HCT116 (cell line): ENCODE measurements at regions not wholly inside any gene's neighbourhood (a gene's known extent, or its start where the extent isn't known, plus 50 kb on each side); places are given as distances from the start of the nearest gene placed in this dataset.

Source experiments
- ATAC-seq: fragments of 200-7000 bp; cut with Tn5 transposase; 2 replicates; pipeline ENCODE4 v1.9.1; 2020; ENCODE audit warnings: mild to moderate bottlenecking, moderate library complexity
- BruUV-seq: library from RNA; stranded (reverse); fragments of 400-500 nt; replicated peaks from 2 replicates; lab custom pipeline; 2021; lab: Mats Ljungman, UMichigan
- CTCF ChIA-PET: fragments of 300-600 bp; sonication (Branson Sonifier 250); formaldehyde crosslinking; loops from one replicate; lab custom pipeline; 2021; ENCODE audit warnings: antibody characterized with exemption; lab: Charles Lee
- POLR2A ChIA-PET: fragments of 300-600, 350-600 bp; sonication (Branson Sonifier 250); formaldehyde crosslinking; loops from one replicate; lab custom pipeline; 2021; ENCODE audit warnings: antibody characterized with exemption; lab: Charles Lee
- RAD21 ChIA-PET, 2 experiments: fragments of 300-600 bp; sonication (Branson Sonifier 250); formaldehyde crosslinking; loops; one replicate each; lab custom pipeline; 2023; ENCODE audit warnings: low total read pairs in 2 of 2; ENCODE audit not compliant: uncharacterized antibody in 2 of 2, unreplicated experiment in 2 of 2, low non-redundant PET in 1 of 2; lab: Charles Lee
- DNase-seq: peaks from one replicate; pipeline ENCODE4 v3.0.0-alpha.2; 2010; ENCODE audit warnings: low read depth, low spot score
- H2AFZ ChIP-seq: fragments of 200-600 bp; shearing (Covaris generic), sonication (generic); 2 replicates; pipeline ENCODE4 v1.6.1; 2017; ENCODE audit warnings: low read depth, mixed run types, mixed read lengths, antibody characterized with exemption, low read length; ENCODE audit not compliant: poor library complexity, severe bottlenecking
- H3K27ac ChIP-seq: 2 replicates; pipeline ENCODE4 v1.5.1; 2012; ENCODE audit warnings: low read depth, low read length
- H3K27me3 ChIP-seq: fragments of 200-600 bp; sonication (generic); 2 replicates; pipeline ENCODE4 v1.6.1; 2016; ENCODE audit warnings: mixed run types, low read length, mixed read lengths; ENCODE audit not compliant: insufficient read depth
- H3K36me3 ChIP-seq, 2 experiments: fragments of 200-500 bp in 1 of 2; fragments of 200-600 bp in 1 of 2; sonication (Bioruptor generic) in 1 of 2; sonication (generic) in 1 of 2; 2 replicates each; pipeline versions ENCODE4 v1.5.1 to v1.6.1; 2014 to 2016; ENCODE audit warnings: low read length in 2 of 2, inconsistent platforms in 1 of 2, mixed read lengths in 1 of 2, mixed run types in 1 of 2; ENCODE audit not compliant: insufficient read depth in 2 of 2, control insufficient read depth in 1 of 2
- H3K4me1 ChIP-seq, 2 experiments: fragments of 200-600 bp in 1 of 2; sonication (generic) in 1 of 2; 2 replicates each; pipeline versions ENCODE4 v1.5.1 to v1.6.1; 2012 to 2017; ENCODE audit warnings: low read length in 2 of 2, inconsistent platforms in 1 of 2, mild to moderate bottlenecking in 1 of 2, mixed read lengths in 1 of 2, mixed run types in 1 of 2, moderate library complexity in 1 of 2; ENCODE audit not compliant: insufficient read depth in 2 of 2, control insufficient read depth in 1 of 2
- H3K4me2 ChIP-seq: fragments of 200-600 bp; sonication (generic); 2 replicates; pipeline ENCODE4 v1.6.1; 2017; ENCODE audit warnings: mixed run types, low read length, mixed read lengths
- H3K4me3 ChIP-seq, 2 experiments: fragments of 200-600 bp in 1 of 2; sonication (generic) in 1 of 2; replicated peaks in 1 of 2; 2 replicates each; pipeline ENCODE4 v1.5.1; 2011 to 2016; ENCODE audit warnings: low read length in 2 of 2, control low read depth in 1 of 2, low read depth in 1 of 2, mild to moderate bottlenecking in 1 of 2, mixed read lengths in 1 of 2, mixed run types in 1 of 2
- H3K79me2 ChIP-seq: fragments of 200-600 bp; sonication (generic); 2 replicates; pipeline ENCODE4 v1.6.1; 2017; ENCODE audit warnings: mild to moderate bottlenecking, mixed run types, low read length, moderate library complexity, mixed read lengths; ENCODE audit not compliant: insufficient read depth
- H3K9ac ChIP-seq: fragments of 200-600 bp; sonication (generic); 2 replicates; pipeline ENCODE4 v1.6.1; 2016; ENCODE audit warnings: low read length, mixed read lengths
- H3K9me2 ChIP-seq: fragments of 200-600 bp; sonication (generic), shearing (Covaris generic); 2 replicates; pipeline ENCODE4 v1.6.1; 2017; ENCODE audit warnings: mixed run types, mild to moderate bottlenecking, moderate library complexity; ENCODE audit not compliant: insufficient read depth
- H3K9me3 ChIP-seq, 2 experiments: fragments of 200-500 bp in 1 of 2; fragments of 200-600 bp in 1 of 2; sonication (Bioruptor generic) in 1 of 2; sonication (generic) in 1 of 2; 2 replicates each; pipeline ENCODE4 v1.6.1; 2014 to 2017; ENCODE audit warnings: low read length in 2 of 2, mixed read lengths in 2 of 2, inconsistent platforms in 1 of 2, low read depth in 1 of 2, mild to moderate bottlenecking in 1 of 2, mixed run types in 1 of 2, moderate library complexity in 1 of 2; ENCODE audit not compliant: control insufficient read depth in 1 of 2, insufficient read depth in 1 of 2
- H4K20me1 ChIP-seq: fragments of 200-600 bp; sonication (generic), shearing (Covaris generic); 2 replicates; pipeline ENCODE4 v1.6.1; 2017; ENCODE audit warnings: mixed run types, mild to moderate bottlenecking, moderate library complexity; ENCODE audit not compliant: insufficient read depth
- CEBPB ChIP-seq: IDR thresholded peaks from 2 replicates; pipeline ENCODE4 v1.6.1; 2012; ENCODE audit warnings: low read depth
- EZH2 ChIP-seq: fragments of 200-600 bp; sonication (generic); IDR thresholded peaks from 2 replicates; pipeline ENCODE4 v1.6.1; 2017; ENCODE audit warnings: antibody characterized with exemption, mixed run types
- EZH2phosphoT487 ChIP-seq: fragments of 200-600 bp; IDR thresholded peaks from 2 replicates; pipeline ENCODE4 v1.6.1; 2018; ENCODE audit warnings: antibody characterized with exemption, borderline replicate concordance
- FOSL1 ChIP-seq: IDR thresholded peaks from 2 replicates; pipeline ENCODE4 v1.6.1; 2012; ENCODE audit warnings: low read depth
- POLR2A ChIP-seq: IDR thresholded peaks from 2 replicates; pipeline ENCODE4 v1.7.0; 2011; ENCODE audit warnings: borderline replicate concordance; ENCODE audit not compliant: insufficient read depth, insufficient read length; ENCODE audit errors: extremely low read depth
- POLR2AphosphoS5 ChIP-seq: IDR thresholded peaks from 2 replicates; pipeline ENCODE4 v1.6.1; 2011; ENCODE audit warnings: mild to moderate bottlenecking, low read depth, low read length, moderate library complexity
- SIN3A ChIP-seq: IDR thresholded peaks from 2 replicates; pipeline ENCODE4 v1.6.1; 2012; ENCODE audit warnings: low read depth
- SP1 ChIP-seq: IDR thresholded peaks from 2 replicates; pipeline ENCODE4 v1.6.1; 2012; ENCODE audit warnings: low read depth
- SRF ChIP-seq: IDR thresholded peaks from 2 replicates; pipeline ENCODE4 v1.6.1; 2012; ENCODE audit warnings: low read depth
- TCF7L2 ChIP-seq: IDR thresholded peaks from 2 replicates; pipeline ENCODE4 v1.7.0; 2011; ENCODE audit warnings: borderline replicate concordance, inconsistent platforms; ENCODE audit not compliant: insufficient read depth, insufficient read length; ENCODE audit errors: extremely low read depth
- YY1 ChIP-seq: IDR thresholded peaks from 2 replicates; pipeline ENCODE4 v1.6.1; 2011; ENCODE audit warnings: low read length, low read depth, moderate library complexity, mild to moderate bottlenecking; ENCODE audit not compliant: insufficient replicate concordance; ENCODE audit errors: extremely low read depth
- ZFX ChIP-seq: fragments of 450-650 bp; IDR thresholded peaks from 2 replicates; pipeline ENCODE4 v1.6.1; 2017
- ZNF274 ChIP-seq: fragments of 200-500 bp; sonication (Bioruptor generic); IDR thresholded peaks from 2 replicates; pipeline ENCODE4 v1.6.1; 2014; ENCODE audit warnings: mild to moderate bottlenecking, low read depth, low read length, inconsistent platforms
- intact Hi-C: fragments of 100-400 bp; cut with micrococcal nuclease; formaldehyde crosslinking; loops from 2 replicates; pipeline ENCODE4 v1.10.0; 2022
- TF ChIP-seq, protein P1 (sequence below): IDR thresholded peaks from 2 replicates; pipeline ENCODE4 v1.6.1; 2011; ENCODE audit warnings: mild to moderate bottlenecking, low read length, moderate library complexity; ENCODE audit not compliant: insufficient replicate concordance; ENCODE audit errors: extremely low read depth
- TF ChIP-seq, protein P2 (sequence below): IDR thresholded peaks from 2 replicates; pipeline ENCODE4 v1.6.1; 2012
- TF ChIP-seq, protein P3 (sequence below): IDR thresholded peaks from 2 replicates; pipeline ENCODE4 v1.6.1; 2012
- TF ChIP-seq, protein P4 (sequence below), 3 experiments: fragments of 200-600 bp in 1 of 3; sonication (generic) in 1 of 3; IDR thresholded peaks in 2 of 3; conservative IDR thresholded peaks in 1 of 3; 2 replicates each; pipeline ENCODE4 v1.5.1; 2012 to 2017; ENCODE audit warnings: low read depth in 2 of 3, low read length in 2 of 3, antibody characterized with exemption in 1 of 3, borderline replicate concordance in 1 of 3, control low read depth in 1 of 3, mild to moderate bottlenecking in 1 of 3, mixed read lengths in 1 of 3, mixed run types in 1 of 3, moderate library complexity in 1 of 3; ENCODE audit not compliant: insufficient read depth in 1 of 3

DNA sequence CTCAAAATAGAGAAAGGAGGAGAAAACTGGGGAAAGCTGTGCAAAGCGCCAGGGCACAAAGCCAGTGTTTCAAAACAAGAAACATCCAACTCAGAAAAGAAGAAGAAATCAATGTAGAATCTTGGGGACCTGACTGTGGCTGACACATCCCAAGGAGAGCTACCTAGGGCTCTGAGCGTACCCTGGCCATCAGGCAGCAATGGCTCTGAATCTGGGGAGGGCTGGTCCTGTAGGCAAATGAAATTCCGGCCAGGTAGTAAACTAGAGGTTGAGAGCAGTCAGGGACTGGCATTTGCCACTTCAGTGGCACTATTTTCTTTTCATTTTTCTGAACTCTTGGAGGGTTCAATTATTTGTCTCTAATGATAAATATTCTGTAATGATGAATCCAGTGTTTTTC, 525.8 kb downstream of the STK39 start:
- no peak overlapping the region for H3K9ac ChIP-seq
- BruUV-seq: no TSS peak
- intact Hi-C loops: no loop called here
- H3K9me3 ChIP-seq: no peaks in the 10 kb centered on the region
- no peak overlapping the region for H3K27ac ChIP-seq
- no peaks in the 10 kb centered on the region for H3K9me2 ChIP-seq
- H3K4me3 ChIP-seq: no peak overlapping the region
- TF ChIP-seq SP1: no peak
- no peak for TF ChIP-seq SIN3A
- TF ChIP-seq, all 23 proteins: peak for 0
- H3K36me3 ChIP-seq: no peaks in the 10 kb centered on the region
- 0 out of 2 replicates have a peak, but pooled peaks cover 3% of the 10 kb centered on the region for H4K20me1 ChIP-seq
- ChIA-PET CTCF (no interaction called here), RAD21 (no interaction called here), POLR2A (no interaction called here)
- peaks cover 26% of the 10 kb centered on the region; the same call in 1 of the 2 replicates for H3K27me3 ChIP-seq
- no peak overlapping the region for H3K4me2 ChIP-seq
- H2AFZ ChIP-seq: no peak overlapping the region
- no peaks in the 10 kb centered on the region for H3K79me2 ChIP-seq
- ATAC-seq (no peak), DNase-seq (no peak)
- H3K4me1 ChIP-seq: no peaks in the 10 kb centered on the region

GRCh38 chr2:167719410-167719809, 528.0 kb downstream of the STK39 start:
- H3K9me3 ChIP-seq: no peaks in the 10 kb centered on the region
- CTCF ChIA-PET: no interaction called here
- H3K27ac ChIP-seq: no peak overlapping the region
- H3K4me3 ChIP-seq: no peak overlapping the region
- H3K36me3 ChIP-seq: no peaks in the 10 kb centered on the region
- no peaks in the 10 kb centered on the region for H3K79me2 ChIP-seq
- no peaks in the 10 kb centered on the region for H3K4me1 ChIP-seq
- H3K27me3 ChIP-seq: peaks cover 20% of the 10 kb centered on the region; the same call in 1 of the 2 replicates
- no peaks in the 10 kb centered on the region for H3K9me2 ChIP-seq
- no peak overlapping the region for H2AFZ ChIP-seq
- intact Hi-C loops: no loop called here
- BruUV-seq: no TSS peak
- H3K4me2 ChIP-seq: no peak overlapping the region
- H3K9ac ChIP-seq: no peak overlapping the region
- DNase-seq (no peak), ATAC-seq (no peak)
- H4K20me1 ChIP-seq: 0 out of 2 replicates have a peak, but pooled peaks cover 3% of the 10 kb centered on the region
- RAD21 ChIA-PET: no interaction called here
- POLR2A ChIA-PET: no interaction called here
- TF ChIP-seq EZH2phosphoT487 (no peak), TCF7L2 (no peak), SIN3A (no peak), ZNF274 (no peak), CEBPB (no peak), POLR2AphosphoS5 (no peak), SRF (no peak), FOSL1 (no peak), EZH2 (no peak), ZFX (no peak), SP1 (no peak), POLR2A (no peak), YY1 (no peak)
- TF ChIP-seq, protein P1, sequence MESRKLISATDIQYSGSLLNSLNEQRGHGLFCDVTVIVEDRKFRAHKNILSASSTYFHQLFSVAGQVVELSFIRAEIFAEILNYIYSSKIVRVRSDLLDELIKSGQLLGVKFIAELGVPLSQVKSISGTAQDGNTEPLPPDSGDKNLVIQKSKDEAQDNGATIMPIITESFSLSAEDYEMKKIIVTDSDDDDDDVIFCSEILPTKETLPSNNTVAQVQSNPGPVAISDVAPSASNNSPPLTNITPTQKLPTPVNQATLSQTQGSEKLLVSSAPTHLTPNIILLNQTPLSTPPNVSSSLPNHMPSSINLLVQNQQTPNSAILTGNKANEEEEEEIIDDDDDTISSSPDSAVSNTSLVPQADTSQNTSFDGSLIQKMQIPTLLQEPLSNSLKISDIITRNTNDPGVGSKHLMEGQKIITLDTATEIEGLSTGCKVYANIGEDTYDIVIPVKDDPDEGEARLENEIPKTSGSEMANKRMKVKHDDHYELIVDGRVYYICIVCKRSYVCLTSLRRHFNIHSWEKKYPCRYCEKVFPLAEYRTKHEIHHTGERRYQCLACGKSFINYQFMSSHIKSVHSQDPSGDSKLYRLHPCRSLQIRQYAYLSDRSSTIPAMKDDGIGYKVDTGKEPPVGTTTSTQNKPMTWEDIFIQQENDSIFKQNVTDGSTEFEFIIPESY: no peak
- TF ChIP-seq, protein P2, sequence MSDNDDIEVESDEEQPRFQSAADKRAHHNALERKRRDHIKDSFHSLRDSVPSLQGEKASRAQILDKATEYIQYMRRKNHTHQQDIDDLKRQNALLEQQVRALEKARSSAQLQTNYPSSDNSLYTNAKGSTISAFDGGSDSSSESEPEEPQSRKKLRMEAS: no peak
- TF ChIP-seq, protein P3, sequence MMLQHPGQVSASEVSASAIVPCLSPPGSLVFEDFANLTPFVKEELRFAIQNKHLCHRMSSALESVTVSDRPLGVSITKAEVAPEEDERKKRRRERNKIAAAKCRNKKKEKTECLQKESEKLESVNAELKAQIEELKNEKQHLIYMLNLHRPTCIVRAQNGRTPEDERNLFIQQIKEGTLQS: no peak
- TF ChIP-seq, protein P4, sequence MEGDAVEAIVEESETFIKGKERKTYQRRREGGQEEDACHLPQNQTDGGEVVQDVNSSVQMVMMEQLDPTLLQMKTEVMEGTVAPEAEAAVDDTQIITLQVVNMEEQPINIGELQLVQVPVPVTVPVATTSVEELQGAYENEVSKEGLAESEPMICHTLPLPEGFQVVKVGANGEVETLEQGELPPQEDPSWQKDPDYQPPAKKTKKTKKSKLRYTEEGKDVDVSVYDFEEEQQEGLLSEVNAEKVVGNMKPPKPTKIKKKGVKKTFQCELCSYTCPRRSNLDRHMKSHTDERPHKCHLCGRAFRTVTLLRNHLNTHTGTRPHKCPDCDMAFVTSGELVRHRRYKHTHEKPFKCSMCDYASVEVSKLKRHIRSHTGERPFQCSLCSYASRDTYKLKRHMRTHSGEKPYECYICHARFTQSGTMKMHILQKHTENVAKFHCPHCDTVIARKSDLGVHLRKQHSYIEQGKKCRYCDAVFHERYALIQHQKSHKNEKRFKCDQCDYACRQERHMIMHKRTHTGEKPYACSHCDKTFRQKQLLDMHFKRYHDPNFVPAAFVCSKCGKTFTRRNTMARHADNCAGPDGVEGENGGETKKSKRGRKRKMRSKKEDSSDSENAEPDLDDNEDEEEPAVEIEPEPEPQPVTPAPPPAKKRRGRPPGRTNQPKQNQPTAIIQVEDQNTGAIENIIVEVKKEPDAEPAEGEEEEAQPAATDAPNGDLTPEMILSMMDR (IDR thresholded peaks at IDR 0.05 in 2 of 3, conservative IDR thresholded peaks at IDR 0.05 in 1 of 3; ENCODE audit: borderline replicate concordance in 1 of 3, insufficient read depth in 1 of 3, low read depth in 2 of 3, low read length in 2 of 3): no peak
